ENCODE measurements at regions not wholly inside any gene's neighbourhood (a gene's known extent, or its start where the extent isn't known, plus 50 kb on each side); places are given as distances from the start of the nearest gene placed in this dataset.

DNA sequence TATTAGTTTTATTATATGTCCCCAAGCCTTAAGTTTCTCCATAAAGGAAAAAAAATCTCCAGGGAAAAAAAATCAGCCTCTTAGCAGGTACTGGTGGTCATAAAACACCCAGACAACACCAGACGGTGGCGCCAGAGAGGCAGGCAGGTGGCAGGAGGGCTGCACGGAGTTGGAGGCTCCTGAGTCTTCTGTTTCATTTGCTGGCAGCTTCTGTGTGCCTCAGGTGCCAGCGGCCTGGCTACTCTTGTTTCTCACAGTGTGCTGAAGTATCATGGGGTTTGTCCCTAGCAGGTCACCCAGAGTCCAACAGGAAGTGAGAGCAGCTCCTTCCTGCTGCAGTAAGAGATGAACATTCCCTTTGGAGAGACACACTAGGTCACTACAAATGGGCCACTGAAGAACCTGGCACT is 123.3 kb upstream of the GADD45A start:
- Histone ChIP-seq H3K4me1 (peaks cover 20% of the 10 kb centered on the region), H3K4me3 (no peak overlapping the region), H3K27ac (peak overlapping the region; percentile 60 to 73; a peak in 4 of 6 replicates), H3K9me3 (no peaks in the 10 kb centered on the region), H3K4me2 (peak overlapping the region; percentile 41; the same call in 2 of the 3 replicates)
- DNase-seq (ENCODE audit: low read depth in 1 of 2, low spot score in 1 of 2), result peak; percentile 49 to 82
- ATAC-seq, result peak; percentile 91 to 95
- 0% methylated on average over 4 of the region's 4 CpGs for WGBS (ENCODE audit: missing lambda C conversion rate)
- POLR2A ChIA-PET, result interaction anchor here (7.0 kb wide), 1 partner anchor 124 kb away, joined by 42 read pairs; the partner anchor contains the start of gene GADD45A
- no peak for FAIRE-seq
- TF ChIP-seq SMC3 (IDR thresholded peaks at IDR 0.05), result peak; percentile 89
- no peak for TF ChIP-seq ZNF302 (CRISPR knock-in tag; IDR thresholded peaks at IDR 0.05)
- TF ChIP-seq RAD21 (conservative IDR thresholded peaks at IDR 0.05 in 1 of 2, IDR thresholded peaks at IDR 0.05 in 1 of 2), result peak; percentile 85 to 87
- TF ChIP-seq POLR2A (IDR thresholded peaks at IDR 0.05; ENCODE audit: low read length), result no peak
- peak; percentile 76 for TF ChIP-seq CTCF (IDR thresholded peaks at IDR 0.05)
- TF ChIP-seq, protein P1, sequence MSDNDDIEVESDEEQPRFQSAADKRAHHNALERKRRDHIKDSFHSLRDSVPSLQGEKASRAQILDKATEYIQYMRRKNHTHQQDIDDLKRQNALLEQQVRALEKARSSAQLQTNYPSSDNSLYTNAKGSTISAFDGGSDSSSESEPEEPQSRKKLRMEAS (IDR thresholded peaks at IDR 0.05), result 0 out of 2 replicates have a peak, but pooled peaks have one; percentile 12
- no peak for TF ChIP-seq MAFK (IDR thresholded peaks at IDR 0.05; ENCODE audit: partially characterized antibody)
- TF ChIP-seq RNF2 (IDR thresholded peaks at IDR 0.05; ENCODE audit: borderline replicate concordance, low read depth), result no peak
- no peak for TF ChIP-seq ATOH8 (CRISPR knock-in tag; IDR thresholded peaks at IDR 0.05; ENCODE audit: low read depth)
- CTCF ChIA-PET, result interaction anchor here (0.7 to 6.3 kb wide), 45 partner anchors 9 to 270 kb away, joined by 3 to 73 read pairs (median 4); partner anchors contain the start of gene GADD45A

DNA sequence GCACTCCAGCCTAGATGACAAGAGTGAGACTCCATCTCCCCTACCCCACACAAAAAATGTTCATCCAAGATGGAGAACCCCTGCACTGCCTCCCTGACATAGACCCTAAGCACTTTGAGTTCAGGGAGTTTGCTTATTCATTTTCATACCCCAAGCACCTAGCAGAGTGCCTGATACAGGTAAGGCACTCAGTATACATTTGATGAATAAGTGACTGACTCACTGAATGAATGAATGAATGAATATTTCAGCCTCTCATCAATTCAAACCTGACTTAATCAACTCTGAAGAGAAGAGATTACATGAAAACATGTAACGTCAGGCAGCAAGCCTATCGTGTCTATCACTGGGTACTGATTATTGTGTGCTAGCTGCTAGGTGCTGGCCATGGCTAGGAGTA is 121.3 kb upstream of the GADD45A start:
- peaks cover 16% of the 10 kb centered on the region for H3K4me1 ChIP-seq
- H3K4me2 ChIP-seq, result no peak overlapping the region
- 88% methylated on average over 2 of the region's 2 CpGs for WGBS (ENCODE audit: missing lambda C conversion rate)
- TF ChIP-seq GATA3 (IDR thresholded peaks at IDR 0.05; ENCODE audit: borderline replicate concordance) (no peak), RNF2 (IDR thresholded peaks at IDR 0.05; ENCODE audit: borderline replicate concordance, low read depth) (no peak), ELK1 (IDR thresholded peaks at IDR 0.05; ENCODE audit: low read depth, low read length) (no peak), TFCP2L1 (CRISPR knock-in tag; IDR thresholded peaks at IDR 0.05) (no peak), PBX3 (IDR thresholded peaks at IDR 0.05) (no peak)
- TF ChIP-seq, protein P2, sequence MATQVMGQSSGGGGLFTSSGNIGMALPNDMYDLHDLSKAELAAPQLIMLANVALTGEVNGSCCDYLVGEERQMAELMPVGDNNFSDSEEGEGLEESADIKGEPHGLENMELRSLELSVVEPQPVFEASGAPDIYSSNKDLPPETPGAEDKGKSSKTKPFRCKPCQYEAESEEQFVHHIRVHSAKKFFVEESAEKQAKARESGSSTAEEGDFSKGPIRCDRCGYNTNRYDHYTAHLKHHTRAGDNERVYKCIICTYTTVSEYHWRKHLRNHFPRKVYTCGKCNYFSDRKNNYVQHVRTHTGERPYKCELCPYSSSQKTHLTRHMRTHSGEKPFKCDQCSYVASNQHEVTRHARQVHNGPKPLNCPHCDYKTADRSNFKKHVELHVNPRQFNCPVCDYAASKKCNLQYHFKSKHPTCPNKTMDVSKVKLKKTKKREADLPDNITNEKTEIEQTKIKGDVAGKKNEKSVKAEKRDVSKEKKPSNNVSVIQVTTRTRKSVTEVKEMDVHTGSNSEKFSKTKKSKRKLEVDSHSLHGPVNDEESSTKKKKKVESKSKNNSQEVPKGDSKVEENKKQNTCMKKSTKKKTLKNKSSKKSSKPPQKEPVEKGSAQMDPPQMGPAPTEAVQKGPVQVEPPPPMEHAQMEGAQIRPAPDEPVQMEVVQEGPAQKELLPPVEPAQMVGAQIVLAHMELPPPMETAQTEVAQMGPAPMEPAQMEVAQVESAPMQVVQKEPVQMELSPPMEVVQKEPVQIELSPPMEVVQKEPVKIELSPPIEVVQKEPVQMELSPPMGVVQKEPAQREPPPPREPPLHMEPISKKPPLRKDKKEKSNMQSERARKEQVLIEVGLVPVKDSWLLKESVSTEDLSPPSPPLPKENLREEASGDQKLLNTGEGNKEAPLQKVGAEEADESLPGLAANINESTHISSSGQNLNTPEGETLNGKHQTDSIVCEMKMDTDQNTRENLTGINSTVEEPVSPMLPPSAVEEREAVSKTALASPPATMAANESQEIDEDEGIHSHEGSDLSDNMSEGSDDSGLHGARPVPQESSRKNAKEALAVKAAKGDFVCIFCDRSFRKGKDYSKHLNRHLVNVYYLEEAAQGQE (IDR thresholded peaks at IDR 0.05), result no peak
- ATAC-seq (no peak), FAIRE-seq (no peak), DNase-seq (ENCODE audit: low read depth in 1 of 2, low spot score in 1 of 2) (no peak)
- H3K27ac ChIP-seq, result no peak overlapping the region
- no peak overlapping the region for H3K4me3 ChIP-seq
- ChIA-PET CTCF (interaction anchor here (0.7 to 3.6 kb wide), 4 partner anchors 11 to 197 kb away, joined by 4 to 46 read pairs (median 14); partner anchors contain the start of gene GADD45A), POLR2A (interaction anchor here (7.0 kb wide), 1 partner anchor 122 kb away, joined by 42 read pairs; the partner anchor contains the start of gene GADD45A)
- H3K9me3 ChIP-seq, result no peaks in the 10 kb centered on the region
